Thyroid gland (tissue), 4 donors: ENCODE measurements at regions not wholly inside any gene's neighbourhood (a gene's known extent, or its start where the extent isn't known, plus 50 kb on each side); places are given as distances from the start of the nearest gene placed in this dataset.

Source experiments
- DNase-seq, 2 donors: peaks; one replicate each; pipeline ENCODE4 v3.0.0-alpha.2; 2019
- H3K27ac ChIP-seq, 3 donors: fragments of 200-600 bp; sonication (generic); 1 replicate in 2 of 3; 2 replicates in 1 of 3; pipeline ENCODE4 v1.5.1; 2016 to 2019; ENCODE audit warnings: mild to moderate bottlenecking in 1 of 3, moderate library complexity in 1 of 3
- H3K27me3 ChIP-seq: fragments of 200-600 bp; sonication (generic); one replicate; pipeline ENCODE4 v1.5.1; 2019
- H3K36me3 ChIP-seq, 2 donors: fragments of 200-600 bp; sonication (generic); one replicate each; pipeline ENCODE4 v1.5.1; 2016 to 2019
- H3K4me1 ChIP-seq, 2 donors: fragments of 200-600 bp; sonication (generic); one replicate each; pipeline ENCODE4 v1.5.1; 2017 to 2019
- H3K4me3 ChIP-seq, 3 donors: fragments of 200-600 bp; sonication (generic); replicated peaks in 1 of 3; 1 replicate in 2 of 3; 2 replicates in 1 of 3; pipeline ENCODE4 v1.5.1; 2016; ENCODE audit warnings: mild to moderate bottlenecking in 1 of 3
- H3K9me3 ChIP-seq: fragments of 200-600 bp; sonication (generic); one replicate; pipeline ENCODE4 v1.5.1; 2017
- POLR2A ChIP-seq, 2 donors: fragments of 450-650 bp; IDR thresholded peaks; one replicate each; pipeline ENCODE4 v1.6.1; 2017; ENCODE audit warnings: antibody characterized with exemption in 2 of 2, mild to moderate bottlenecking in 2 of 2, moderate library complexity in 1 of 2
- WGBS, 2 donors: methylation state at CpG; one replicate each; pipeline ENCODE4 v1.1.5; 2017; 5-methylcytosine and 5-hydroxymethylcytosine counted together
- intact Hi-C: fragments of 100-400 bp; cut with DNase I; formaldehyde crosslinking; loops from one replicate; pipeline ENCODE4 v1.15.1; 2023
- TF ChIP-seq, protein P1 (sequence below), 6 experiments: fragments of 200-600 bp in 3 of 6; fragments of 450-650 bp in 3 of 6; sonication (generic) in 3 of 6; IDR thresholded peaks; one replicate each; pipeline ENCODE4 v1.5.1; 2016 to 2019; ENCODE audit warnings: antibody characterized with exemption in 6 of 6, mild to moderate bottlenecking in 2 of 6, inconsistent platforms in 1 of 6, moderate library complexity in 1 of 6

DNA sequence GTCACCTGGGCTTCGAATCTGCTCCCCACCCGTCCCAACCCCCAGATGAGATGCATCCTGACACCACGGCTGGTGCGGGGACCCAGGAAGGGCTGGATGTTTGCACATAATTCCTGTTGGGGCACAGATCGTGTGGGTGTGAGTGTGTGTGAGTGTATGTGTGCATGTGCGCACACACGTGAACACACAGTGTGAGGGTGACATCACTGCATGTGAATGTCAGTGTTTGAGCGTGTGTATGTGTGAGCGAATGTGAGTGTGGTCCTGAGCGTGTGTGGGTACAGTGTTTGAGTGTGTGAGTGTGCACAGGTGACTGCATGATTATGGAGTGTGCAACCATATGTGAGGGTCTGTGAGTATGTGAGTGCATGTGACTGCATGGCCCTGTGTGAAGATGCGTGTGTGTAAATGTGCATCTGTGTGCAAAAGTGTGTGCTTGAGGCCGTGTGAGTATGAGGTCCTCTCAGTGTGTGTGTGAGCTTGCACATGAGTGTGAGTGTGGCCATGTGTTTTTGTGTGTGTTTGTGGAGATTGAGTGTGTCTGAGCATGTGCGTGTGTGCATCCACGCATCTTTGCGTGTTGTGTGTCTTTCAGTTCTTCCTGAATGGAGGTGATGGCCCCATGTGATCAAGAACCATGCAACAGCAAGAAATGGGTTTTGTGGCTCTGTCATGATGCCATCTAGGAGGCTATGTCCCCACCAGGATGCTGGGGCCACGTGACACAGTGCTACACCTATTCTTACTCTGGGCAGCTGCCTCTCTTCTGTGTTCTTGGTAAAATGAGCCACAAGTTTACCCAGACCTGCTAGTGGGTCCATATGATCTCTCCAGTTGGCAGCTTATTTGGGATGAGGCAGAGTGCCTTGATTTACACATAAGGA, 70.5 kb upstream of the GCSH start:
- 85 to 89% methylated on average over 15 to 16 of the region's 16 CpGs for WGBS, 2 donors
- Histone ChIP-seq H3K9me3 (no peaks in the 10 kb centered on the region), H3K27me3 (no peaks in the 10 kb centered on the region), H3K4me3 (no peak overlapping the region), H3K4me1 (no peaks in the 10 kb centered on the region), H3K27ac (no peak overlapping the region), H3K36me3 (no peaks in the 10 kb centered on the region)
- intact Hi-C loops: no loop called here
- DNase-seq: no peak
- TF ChIP-seq, protein P1, sequence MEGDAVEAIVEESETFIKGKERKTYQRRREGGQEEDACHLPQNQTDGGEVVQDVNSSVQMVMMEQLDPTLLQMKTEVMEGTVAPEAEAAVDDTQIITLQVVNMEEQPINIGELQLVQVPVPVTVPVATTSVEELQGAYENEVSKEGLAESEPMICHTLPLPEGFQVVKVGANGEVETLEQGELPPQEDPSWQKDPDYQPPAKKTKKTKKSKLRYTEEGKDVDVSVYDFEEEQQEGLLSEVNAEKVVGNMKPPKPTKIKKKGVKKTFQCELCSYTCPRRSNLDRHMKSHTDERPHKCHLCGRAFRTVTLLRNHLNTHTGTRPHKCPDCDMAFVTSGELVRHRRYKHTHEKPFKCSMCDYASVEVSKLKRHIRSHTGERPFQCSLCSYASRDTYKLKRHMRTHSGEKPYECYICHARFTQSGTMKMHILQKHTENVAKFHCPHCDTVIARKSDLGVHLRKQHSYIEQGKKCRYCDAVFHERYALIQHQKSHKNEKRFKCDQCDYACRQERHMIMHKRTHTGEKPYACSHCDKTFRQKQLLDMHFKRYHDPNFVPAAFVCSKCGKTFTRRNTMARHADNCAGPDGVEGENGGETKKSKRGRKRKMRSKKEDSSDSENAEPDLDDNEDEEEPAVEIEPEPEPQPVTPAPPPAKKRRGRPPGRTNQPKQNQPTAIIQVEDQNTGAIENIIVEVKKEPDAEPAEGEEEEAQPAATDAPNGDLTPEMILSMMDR (IDR thresholded peaks at IDR 0.05): no peak
- TF ChIP-seq POLR2A (IDR thresholded peaks at IDR 0.05): no peak

DNA sequence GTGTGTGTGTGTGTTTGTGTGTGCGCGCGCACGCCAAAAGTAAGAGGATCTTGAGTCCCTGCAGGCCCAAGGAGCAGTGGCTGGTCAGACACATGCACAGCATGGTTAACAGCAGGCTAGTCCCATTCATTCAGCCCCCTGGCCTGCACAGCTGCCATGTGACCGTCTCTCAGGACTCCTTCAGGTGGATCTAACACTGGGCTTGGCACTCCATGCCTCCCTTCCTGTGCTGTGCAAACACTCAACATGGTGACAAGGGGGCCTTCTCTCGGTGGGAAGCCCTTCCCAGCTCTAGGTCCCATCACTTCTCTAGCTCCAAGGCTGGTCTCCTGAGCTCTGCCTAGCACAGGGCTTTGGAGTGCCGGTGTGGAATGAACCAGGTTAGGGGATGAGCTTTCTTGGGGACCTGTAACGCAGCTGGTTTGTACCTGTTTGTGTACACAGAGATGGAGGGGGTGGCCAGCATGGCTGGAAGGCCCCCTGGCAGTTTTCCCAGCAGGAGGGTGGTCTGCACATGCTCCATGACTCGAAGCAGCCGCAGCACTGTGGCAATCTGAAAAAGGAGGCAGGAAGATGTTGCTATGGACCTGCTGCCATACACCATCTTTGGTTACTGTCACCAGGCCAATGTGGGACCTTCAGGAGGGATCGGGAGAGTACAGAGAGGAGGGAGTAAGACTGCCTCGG, 69.4 kb upstream of the GCSH start:
- H3K27me3 ChIP-seq: no peaks in the 10 kb centered on the region
- no peaks in the 10 kb centered on the region for H3K4me1 ChIP-seq
- DNase-seq: no peak
- H3K9me3 ChIP-seq: no peaks in the 10 kb centered on the region
- no peaks in the 10 kb centered on the region for H3K36me3 ChIP-seq
- WGBS, 2 donors: 63 to 82% methylated on average over 11 of the region's 12 CpGs
- H3K27ac ChIP-seq: no peak overlapping the region
- intact Hi-C loops: no loop called here
- TF ChIP-seq, protein P1 (IDR thresholded peaks at IDR 0.05): no peak
- no peak for TF ChIP-seq POLR2A (IDR thresholded peaks at IDR 0.05)
- no peak overlapping the region for H3K4me3 ChIP-seq

DNA sequence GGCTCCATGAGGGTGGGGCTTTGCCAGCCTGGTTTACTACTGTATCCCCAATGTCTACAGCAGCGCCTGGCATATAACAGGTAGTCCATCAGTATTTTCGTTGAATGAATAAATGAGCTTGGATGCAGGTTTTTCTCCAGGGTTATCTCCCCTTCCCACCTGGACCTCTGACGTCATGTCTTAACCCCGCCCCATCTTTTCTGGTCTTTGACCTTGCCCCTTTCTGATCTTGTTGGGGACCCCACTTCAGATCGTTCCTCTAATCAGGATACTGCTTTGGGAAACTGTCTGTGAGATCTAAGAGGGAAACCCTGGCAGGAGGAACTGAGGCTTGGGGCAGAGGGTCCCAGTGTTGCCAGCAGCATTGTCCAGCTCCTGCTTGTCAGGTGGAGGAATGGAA, 68.8 kb upstream of the GCSH start:
- no peak for DNase-seq
- H3K27ac ChIP-seq: no peak overlapping the region
- no peaks in the 10 kb centered on the region for H3K27me3 ChIP-seq
- no peaks in the 10 kb centered on the region for H3K9me3 ChIP-seq
- WGBS, 2 donors: 83 to 96% methylated on average over 5 of the region's 5 CpGs
- intact Hi-C loops: no loop called here
- TF ChIP-seq, protein P1 (IDR thresholded peaks at IDR 0.05): no peak
- TF ChIP-seq POLR2A (IDR thresholded peaks at IDR 0.05): no peak
- H3K4me3 ChIP-seq: no peak overlapping the region
- no peaks in the 10 kb centered on the region for H3K4me1 ChIP-seq
- no peaks in the 10 kb centered on the region for H3K36me3 ChIP-seq

DNA sequence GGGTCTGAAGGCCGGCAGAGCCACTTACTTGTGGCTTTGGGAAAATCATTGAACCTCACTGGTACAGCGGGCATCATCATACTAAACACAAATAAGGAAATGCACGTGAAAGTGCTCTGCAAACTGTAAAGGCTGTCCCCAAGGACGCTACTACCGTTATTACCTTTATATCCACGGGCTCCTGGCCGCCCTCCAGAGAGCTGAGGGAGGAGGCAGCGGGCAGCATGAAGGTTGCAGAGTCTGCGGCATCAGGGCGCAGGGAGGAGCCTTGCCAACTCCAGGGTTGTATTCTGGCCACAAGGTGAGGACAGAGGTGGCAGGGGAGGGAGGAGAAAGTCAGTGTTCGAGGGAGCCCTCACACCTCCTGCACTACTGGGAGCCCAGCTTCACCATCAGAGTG, 68.3 kb upstream of the GCSH start:
- DNase-seq: no peak
- intact Hi-C loops: no loop called here
- 87 to 88% methylated on average over 9 to 11 of the region's 11 CpGs for WGBS, 2 donors

DNA sequence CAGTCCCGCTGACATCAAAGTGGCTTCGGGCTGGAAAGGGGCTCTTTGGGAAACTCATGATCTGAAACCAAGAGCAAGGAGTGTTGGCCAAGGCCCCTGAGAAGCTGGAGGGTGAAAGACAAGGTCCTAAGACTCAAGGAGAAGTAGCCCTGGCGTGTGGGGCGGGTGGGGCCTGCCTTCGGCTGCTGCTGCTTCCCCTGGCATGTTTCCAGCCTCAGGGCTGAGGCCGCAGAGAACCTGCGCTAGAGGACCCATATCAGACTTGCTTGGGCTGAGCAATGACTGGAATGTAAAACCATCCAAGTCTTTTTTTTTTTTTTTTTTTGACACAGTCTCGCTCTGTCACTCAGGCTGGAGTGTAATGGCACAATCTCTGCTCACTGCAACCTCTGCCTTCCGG, 67.5 kb upstream of the GCSH start:
- WGBS, 2 donors: 67 to 74% methylated on average over 9 of the region's 9 CpGs
- Histone ChIP-seq H3K9me3 (no peaks in the 10 kb centered on the region), H3K27me3 (no peaks in the 10 kb centered on the region), H3K4me1 (no peaks in the 10 kb centered on the region), H3K4me3 (no peak overlapping the region), H3K36me3 (no peaks in the 10 kb centered on the region), H3K27ac (no peak overlapping the region)
- intact Hi-C loops: no loop called here
- DNase-seq: no peak
- no peak for TF ChIP-seq POLR2A (IDR thresholded peaks at IDR 0.05)
- TF ChIP-seq, protein P1 (IDR thresholded peaks at IDR 0.05): no peak

More for the DNA sequence above, 68.3 kb upstream of the GCSH start:
- Histone ChIP-seq H3K4me1 (no peaks in the 10 kb centered on the region), H3K9me3 (no peaks in the 10 kb centered on the region), H3K4me3 (no peak overlapping the region), H3K27ac (no peak overlapping the region), H3K27me3 (no peaks in the 10 kb centered on the region), H3K36me3 (no peaks in the 10 kb centered on the region)
- no peak for TF ChIP-seq POLR2A (IDR thresholded peaks at IDR 0.05)
